ENCODE measurements at regions not wholly inside any gene's neighbourhood (a gene's known extent, or its start where the extent isn't known, plus 50 kb on each side); places are given as distances from the start of the nearest gene placed in this dataset.

DNA sequence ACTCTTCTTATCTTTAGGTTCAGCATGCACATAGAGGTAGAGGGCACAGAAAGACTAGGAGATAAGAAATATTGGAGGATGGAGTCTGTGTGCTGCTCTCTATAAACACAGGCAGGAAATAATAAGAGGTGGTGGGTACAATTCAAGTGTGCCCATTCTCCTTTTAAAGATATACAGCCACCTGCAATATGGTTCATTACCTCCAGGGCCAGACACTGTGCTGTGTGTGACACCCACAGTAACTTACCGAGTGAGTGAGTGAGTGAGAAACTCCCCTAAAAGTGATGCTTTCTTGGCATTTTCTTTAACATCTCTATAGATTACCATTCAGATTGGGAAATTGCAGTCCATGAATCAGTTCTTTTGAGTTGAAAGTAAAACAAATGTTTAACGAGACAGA is 311.8 kb upstream of the KCNN2 start:
- DNase-seq (ENCODE audit: low spot score) (no peak), ATAC-seq (peak; percentile 60)
- no peaks in the 10 kb centered on the region; the same call in 1 of the 2 replicates for H3K36me3 ChIP-seq (ENCODE audit: insufficient read depth)
- H4K20me1 ChIP-seq (replicated peaks; ENCODE audit: insufficient read depth): no peaks in the 10 kb centered on the region
- H3F3A ChIP-seq (replicated peaks; ENCODE audit: low read depth): no peaks in the 10 kb centered on the region
- Mint-ChIP-seq H3K9me3 (no peaks in the 10 kb centered on the region), H3K4me1 (peaks cover 16% of the 10 kb centered on the region), H3K27me3 (ENCODE audit: insufficient read depth, low read depth, poor library complexity) (peaks cover 9% of the 10 kb centered on the region), H3K4me3 (no peak overlapping the region), H3K27ac (no peak overlapping the region), H3K36me3 (ENCODE audit: low read depth) (no peaks in the 10 kb centered on the region)
- peaks cover 16% of the 10 kb centered on the region for H3K27me3 ChIP-seq (ENCODE audit: insufficient read depth)
- TF ChIP-seq, protein P1, sequence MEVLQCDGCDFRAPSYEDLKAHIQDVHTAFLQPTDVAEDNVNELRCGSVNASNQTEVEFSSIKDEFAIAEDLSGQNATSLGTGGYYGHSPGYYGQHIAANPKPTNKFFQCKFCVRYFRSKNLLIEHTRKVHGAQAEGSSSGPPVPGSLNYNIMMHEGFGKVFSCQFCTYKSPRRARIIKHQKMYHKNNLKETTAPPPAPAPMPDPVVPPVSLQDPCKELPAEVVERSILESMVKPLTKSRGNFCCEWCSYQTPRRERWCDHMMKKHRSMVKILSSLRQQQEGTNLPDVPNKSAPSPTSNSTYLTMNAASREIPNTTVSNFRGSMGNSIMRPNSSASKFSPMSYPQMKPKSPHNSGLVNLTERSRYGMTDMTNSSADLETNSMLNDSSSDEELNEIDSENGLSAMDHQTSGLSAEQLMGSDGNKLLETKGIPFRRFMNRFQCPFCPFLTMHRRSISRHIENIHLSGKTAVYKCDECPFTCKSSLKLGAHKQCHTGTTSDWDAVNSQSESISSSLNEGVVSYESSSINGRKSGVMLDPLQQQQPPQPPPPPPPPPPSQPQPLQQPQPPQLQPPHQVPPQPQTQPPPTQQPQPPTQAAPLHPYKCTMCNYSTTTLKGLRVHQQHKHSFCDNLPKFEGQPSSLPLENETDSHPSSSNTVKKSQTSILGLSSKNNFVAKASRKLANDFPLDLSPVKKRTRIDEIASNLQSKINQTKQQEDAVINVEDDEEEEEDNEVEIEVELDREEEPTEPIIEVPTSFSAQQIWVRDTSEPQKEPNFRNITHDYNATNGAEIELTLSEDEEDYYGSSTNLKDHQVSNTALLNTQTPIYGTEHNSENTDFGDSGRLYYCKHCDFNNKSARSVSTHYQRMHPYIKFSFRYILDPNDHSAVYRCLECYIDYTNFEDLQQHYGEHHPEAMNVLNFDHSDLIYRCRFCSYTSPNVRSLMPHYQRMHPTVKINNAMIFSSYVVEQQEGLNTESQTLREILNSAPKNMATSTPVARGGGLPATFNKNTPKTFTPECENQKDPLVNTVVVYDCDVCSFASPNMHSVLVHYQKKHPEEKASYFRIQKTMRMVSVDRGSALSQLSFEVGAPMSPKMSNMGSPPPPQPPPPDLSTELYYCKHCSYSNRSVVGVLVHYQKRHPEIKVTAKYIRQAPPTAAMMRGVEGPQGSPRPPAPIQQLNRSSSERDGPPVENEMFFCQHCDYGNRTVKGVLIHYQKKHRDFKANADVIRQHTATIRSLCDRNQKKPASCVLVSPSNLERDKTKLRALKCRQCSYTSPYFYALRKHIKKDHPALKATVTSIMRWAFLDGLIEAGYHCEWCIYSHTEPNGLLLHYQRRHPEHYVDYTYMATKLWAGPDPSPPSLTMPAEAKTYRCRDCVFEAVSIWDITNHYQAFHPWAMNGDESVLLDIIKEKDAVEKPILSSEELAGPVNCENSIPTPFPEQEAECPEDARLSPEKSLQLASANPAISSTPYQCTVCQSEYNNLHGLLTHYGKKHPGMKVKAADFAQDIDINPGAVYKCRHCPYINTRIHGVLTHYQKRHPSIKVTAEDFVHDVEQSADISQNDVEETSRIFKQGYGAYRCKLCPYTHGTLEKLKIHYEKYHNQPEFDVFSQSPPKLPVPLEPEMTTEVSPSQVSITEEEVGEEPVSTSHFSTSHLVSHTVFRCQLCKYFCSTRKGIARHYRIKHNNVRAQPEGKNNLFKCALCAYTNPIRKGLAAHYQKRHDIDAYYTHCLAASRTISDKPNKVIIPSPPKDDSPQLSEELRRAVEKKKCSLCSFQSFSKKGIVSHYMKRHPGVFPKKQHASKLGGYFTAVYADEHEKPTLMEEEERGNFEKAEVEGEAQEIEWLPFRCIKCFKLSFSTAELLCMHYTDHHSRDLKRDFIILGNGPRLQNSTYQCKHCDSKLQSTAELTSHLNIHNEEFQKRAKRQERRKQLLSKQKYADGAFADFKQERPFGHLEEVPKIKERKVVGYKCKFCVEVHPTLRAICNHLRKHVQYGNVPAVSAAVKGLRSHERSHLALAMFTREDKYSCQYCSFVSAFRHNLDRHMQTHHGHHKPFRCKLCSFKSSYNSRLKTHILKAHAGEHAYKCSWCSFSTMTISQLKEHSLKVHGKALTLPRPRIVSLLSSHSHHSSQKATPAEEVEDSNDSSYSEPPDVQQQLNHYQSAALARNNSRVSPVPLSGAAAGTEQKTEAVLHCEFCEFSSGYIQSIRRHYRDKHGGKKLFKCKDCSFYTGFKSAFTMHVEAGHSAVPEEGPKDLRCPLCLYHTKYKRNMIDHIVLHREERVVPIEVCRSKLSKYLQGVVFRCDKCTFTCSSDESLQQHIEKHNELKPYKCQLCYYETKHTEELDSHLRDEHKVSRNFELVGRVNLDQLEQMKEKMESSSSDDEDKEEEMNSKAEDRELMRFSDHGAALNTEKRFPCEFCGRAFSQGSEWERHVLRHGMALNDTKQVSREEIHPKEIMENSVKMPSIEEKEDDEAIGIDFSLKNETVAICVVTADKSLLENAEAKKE (CRISPR knock-in tag; IDR thresholded peaks at IDR 0.05): no peak
- TF ChIP-seq, protein P2, sequence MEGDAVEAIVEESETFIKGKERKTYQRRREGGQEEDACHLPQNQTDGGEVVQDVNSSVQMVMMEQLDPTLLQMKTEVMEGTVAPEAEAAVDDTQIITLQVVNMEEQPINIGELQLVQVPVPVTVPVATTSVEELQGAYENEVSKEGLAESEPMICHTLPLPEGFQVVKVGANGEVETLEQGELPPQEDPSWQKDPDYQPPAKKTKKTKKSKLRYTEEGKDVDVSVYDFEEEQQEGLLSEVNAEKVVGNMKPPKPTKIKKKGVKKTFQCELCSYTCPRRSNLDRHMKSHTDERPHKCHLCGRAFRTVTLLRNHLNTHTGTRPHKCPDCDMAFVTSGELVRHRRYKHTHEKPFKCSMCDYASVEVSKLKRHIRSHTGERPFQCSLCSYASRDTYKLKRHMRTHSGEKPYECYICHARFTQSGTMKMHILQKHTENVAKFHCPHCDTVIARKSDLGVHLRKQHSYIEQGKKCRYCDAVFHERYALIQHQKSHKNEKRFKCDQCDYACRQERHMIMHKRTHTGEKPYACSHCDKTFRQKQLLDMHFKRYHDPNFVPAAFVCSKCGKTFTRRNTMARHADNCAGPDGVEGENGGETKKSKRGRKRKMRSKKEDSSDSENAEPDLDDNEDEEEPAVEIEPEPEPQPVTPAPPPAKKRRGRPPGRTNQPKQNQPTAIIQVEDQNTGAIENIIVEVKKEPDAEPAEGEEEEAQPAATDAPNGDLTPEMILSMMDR (conservative IDR thresholded peaks at IDR 0.05; ENCODE audit: low read depth in 2 of 2): 0 out of 4 replicates have a peak, but pooled peaks of 1 of the 2 experiments have one; percentile 8
- H3K4me2 ChIP-seq: no peak overlapping the region
- no peaks in the 10 kb centered on the region for H3K79me2 ChIP-seq (replicated peaks; ENCODE audit: insufficient read depth)
- H2AFZ ChIP-seq: no peak overlapping the region
- no peak overlapping the region for H3K27ac ChIP-seq (ENCODE audit: low read depth)
- H3K9me2 ChIP-seq (ENCODE audit: insufficient read depth): no peaks in the 10 kb centered on the region
- no peak overlapping the region for H3K4me3 ChIP-seq
- H3K4me1 ChIP-seq (ENCODE audit: insufficient read depth): peaks cover 12% of the 10 kb centered on the region

DNA sequence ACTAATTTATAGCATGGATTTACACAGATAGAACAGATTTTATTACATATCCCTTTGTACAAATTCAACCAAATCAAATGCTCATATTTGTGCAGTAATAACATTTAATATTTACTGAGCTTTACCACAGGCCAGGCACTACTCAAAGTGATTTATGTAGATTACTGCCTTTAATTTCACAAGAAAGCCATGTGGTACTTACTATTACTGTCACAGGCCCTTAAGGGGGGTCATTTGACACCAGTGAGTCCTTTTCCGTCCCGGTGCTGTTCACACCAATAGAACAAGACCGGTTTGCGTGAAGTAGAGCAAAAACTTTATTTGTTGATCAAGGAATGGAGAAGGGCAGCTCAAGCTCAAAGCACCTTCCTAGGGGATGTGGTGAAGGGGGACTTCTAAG is 308.5 kb upstream of the KCNN2 start:
- H2AFZ ChIP-seq: peak overlapping the region; percentile 98; the same call in 1 of the 2 replicates
- H4K20me1 ChIP-seq (replicated peaks; ENCODE audit: insufficient read depth): no peaks in the 10 kb centered on the region
- no peaks in the 10 kb centered on the region for H3F3A ChIP-seq (replicated peaks; ENCODE audit: low read depth)
- H3K4me3 ChIP-seq: no peak overlapping the region
- no peaks in the 10 kb centered on the region for H3K79me2 ChIP-seq (replicated peaks; ENCODE audit: insufficient read depth)
- Mint-ChIP-seq H3K36me3 (ENCODE audit: low read depth) (no peaks in the 10 kb centered on the region), H3K9me3 (no peaks in the 10 kb centered on the region), H3K4me3 (no peak overlapping the region), H3K4me1 (peaks cover 23% of the 10 kb centered on the region), H3K27me3 (ENCODE audit: insufficient read depth, low read depth, poor library complexity) (peaks cover 23% of the 10 kb centered on the region), H3K27ac (no peak overlapping the region)
- no peaks in the 10 kb centered on the region for H3K9me2 ChIP-seq (ENCODE audit: insufficient read depth)
- ATAC-seq: no peak
- H3K36me3 ChIP-seq (ENCODE audit: insufficient read depth): no peaks in the 10 kb centered on the region
- H3K27me3 ChIP-seq (ENCODE audit: insufficient read depth): peaks cover 46% of the 10 kb centered on the region
- 0 out of 2 replicates have a peak overlapping the region, but pooled peaks have one; percentile 99 for H3K4me2 ChIP-seq
- TF ChIP-seq ZNF331 (CRISPR knock-in tag; IDR thresholded peaks at IDR 0.05; ENCODE audit: low read depth) (no peak), POLR2AphosphoS5 (IDR thresholded peaks at IDR 0.05; ENCODE audit: low read depth) (no peak), NANOG (IDR thresholded peaks at IDR 0.05; ENCODE audit: borderline replicate concordance) (no peak), STAT1 (IDR thresholded peaks at IDR 0.05; ENCODE audit: unreplicated experiment) (no peak), EZH2phosphoT487 (IDR thresholded peaks at IDR 0.05; ENCODE audit: unreplicated experiment) (no peak)
- TF ChIP-seq, protein P3, sequence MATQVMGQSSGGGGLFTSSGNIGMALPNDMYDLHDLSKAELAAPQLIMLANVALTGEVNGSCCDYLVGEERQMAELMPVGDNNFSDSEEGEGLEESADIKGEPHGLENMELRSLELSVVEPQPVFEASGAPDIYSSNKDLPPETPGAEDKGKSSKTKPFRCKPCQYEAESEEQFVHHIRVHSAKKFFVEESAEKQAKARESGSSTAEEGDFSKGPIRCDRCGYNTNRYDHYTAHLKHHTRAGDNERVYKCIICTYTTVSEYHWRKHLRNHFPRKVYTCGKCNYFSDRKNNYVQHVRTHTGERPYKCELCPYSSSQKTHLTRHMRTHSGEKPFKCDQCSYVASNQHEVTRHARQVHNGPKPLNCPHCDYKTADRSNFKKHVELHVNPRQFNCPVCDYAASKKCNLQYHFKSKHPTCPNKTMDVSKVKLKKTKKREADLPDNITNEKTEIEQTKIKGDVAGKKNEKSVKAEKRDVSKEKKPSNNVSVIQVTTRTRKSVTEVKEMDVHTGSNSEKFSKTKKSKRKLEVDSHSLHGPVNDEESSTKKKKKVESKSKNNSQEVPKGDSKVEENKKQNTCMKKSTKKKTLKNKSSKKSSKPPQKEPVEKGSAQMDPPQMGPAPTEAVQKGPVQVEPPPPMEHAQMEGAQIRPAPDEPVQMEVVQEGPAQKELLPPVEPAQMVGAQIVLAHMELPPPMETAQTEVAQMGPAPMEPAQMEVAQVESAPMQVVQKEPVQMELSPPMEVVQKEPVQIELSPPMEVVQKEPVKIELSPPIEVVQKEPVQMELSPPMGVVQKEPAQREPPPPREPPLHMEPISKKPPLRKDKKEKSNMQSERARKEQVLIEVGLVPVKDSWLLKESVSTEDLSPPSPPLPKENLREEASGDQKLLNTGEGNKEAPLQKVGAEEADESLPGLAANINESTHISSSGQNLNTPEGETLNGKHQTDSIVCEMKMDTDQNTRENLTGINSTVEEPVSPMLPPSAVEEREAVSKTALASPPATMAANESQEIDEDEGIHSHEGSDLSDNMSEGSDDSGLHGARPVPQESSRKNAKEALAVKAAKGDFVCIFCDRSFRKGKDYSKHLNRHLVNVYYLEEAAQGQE (IDR thresholded peaks at IDR 0.05; ENCODE audit: unreplicated experiment): no peak
- TF ChIP-seq, protein P4, sequence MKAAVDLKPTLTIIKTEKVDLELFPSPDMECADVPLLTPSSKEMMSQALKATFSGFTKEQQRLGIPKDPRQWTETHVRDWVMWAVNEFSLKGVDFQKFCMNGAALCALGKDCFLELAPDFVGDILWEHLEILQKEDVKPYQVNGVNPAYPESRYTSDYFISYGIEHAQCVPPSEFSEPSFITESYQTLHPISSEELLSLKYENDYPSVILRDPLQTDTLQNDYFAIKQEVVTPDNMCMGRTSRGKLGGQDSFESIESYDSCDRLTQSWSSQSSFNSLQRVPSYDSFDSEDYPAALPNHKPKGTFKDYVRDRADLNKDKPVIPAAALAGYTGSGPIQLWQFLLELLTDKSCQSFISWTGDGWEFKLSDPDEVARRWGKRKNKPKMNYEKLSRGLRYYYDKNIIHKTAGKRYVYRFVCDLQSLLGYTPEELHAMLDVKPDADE (IDR thresholded peaks at IDR 0.05): no peak
- no peak for DNase-seq (ENCODE audit: low spot score)
- H3K4me1 ChIP-seq (ENCODE audit: insufficient read depth): peaks cover 19% of the 10 kb centered on the region
- no peak overlapping the region for H3K27ac ChIP-seq (ENCODE audit: low read depth)
